ENCODE measurements at regions not wholly inside any gene's neighbourhood (a gene's known extent, or its start where the extent isn't known, plus 50 kb on each side); places are given as distances from the start of the nearest gene placed in this dataset.

DNA sequence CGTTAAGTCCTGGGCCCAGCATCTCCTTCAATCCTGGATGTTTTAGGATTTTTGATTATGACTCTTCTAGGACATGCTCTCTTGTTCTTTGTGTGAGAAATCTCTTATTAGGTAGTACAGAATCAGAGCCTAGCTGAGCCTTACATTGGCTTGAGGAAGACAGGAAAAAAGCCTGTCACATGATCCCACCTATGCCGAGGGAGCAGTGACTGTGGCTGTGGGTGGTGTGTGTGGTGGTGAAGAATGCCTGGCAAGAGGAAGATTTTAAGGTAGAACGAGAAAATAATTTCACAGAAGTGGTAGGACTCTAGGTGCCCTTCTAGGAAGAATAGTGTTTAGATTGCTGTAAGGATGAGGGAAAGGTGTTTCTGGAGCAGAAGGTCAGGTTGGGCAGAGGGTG, 449.5 kb upstream of the PROX1 start:
- TF ChIP-seq, protein P1, sequence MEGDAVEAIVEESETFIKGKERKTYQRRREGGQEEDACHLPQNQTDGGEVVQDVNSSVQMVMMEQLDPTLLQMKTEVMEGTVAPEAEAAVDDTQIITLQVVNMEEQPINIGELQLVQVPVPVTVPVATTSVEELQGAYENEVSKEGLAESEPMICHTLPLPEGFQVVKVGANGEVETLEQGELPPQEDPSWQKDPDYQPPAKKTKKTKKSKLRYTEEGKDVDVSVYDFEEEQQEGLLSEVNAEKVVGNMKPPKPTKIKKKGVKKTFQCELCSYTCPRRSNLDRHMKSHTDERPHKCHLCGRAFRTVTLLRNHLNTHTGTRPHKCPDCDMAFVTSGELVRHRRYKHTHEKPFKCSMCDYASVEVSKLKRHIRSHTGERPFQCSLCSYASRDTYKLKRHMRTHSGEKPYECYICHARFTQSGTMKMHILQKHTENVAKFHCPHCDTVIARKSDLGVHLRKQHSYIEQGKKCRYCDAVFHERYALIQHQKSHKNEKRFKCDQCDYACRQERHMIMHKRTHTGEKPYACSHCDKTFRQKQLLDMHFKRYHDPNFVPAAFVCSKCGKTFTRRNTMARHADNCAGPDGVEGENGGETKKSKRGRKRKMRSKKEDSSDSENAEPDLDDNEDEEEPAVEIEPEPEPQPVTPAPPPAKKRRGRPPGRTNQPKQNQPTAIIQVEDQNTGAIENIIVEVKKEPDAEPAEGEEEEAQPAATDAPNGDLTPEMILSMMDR (IDR thresholded peaks at IDR 0.05; ENCODE audit: insufficient read depth, low read depth, low read length) = no peak
- TF ChIP-seq EZH2 (IDR thresholded peaks at IDR 0.05; ENCODE audit: insufficient read depth, low read length) = no peak
